ENCODE measurements at regions not wholly inside any gene's neighbourhood (a gene's known extent, or its start where the extent isn't known, plus 50 kb on each side); places are given as distances from the start of the nearest gene placed in this dataset.

GRCh38 chr11:69935941-69936505 is 116.8 kb upstream of the FGF3 start:
- TF ChIP-seq CTCF (conservative IDR thresholded peaks at IDR 0.05) = no peak
- no peak for TF ChIP-seq ZFX (IDR thresholded peaks at IDR 0.05)

Data from C4-2B (cell line).